ENCODE measurements at regions not wholly inside any gene's neighbourhood (a gene's known extent, or its start where the extent isn't known, plus 50 kb on each side); places are given as distances from the start of the nearest gene placed in this dataset.

- H3K27ac ChIP-seq, result no peak overlapping the region
- no peak overlapping the region for H3K4me3 ChIP-seq
- no peaks in the 10 kb centered on the region for H3K36me3 ChIP-seq
- no peaks in the 10 kb centered on the region for H3K27me3 ChIP-seq (replicated peaks; ENCODE audit: insufficient read depth)
- H3K4me1 ChIP-seq (replicated peaks), result peaks cover 8% of the 10 kb centered on the region
- intact Hi-C loops (cut with DNase I), result no loop called here
- TF ChIP-seq CTCF (IDR thresholded peaks at IDR 0.05) (no peak), POLR2AphosphoS5 (IDR thresholded peaks at IDR 0.05) (no peak), POLR2A (IDR thresholded peaks at IDR 0.05) (no peak)
- no peaks in the 10 kb centered on the region for H3K9me3 ChIP-seq
- DNase-seq (ENCODE audit: low spot score), result no peak
- WGBS, result 87% methylated on average over 3 of the region's 3 CpGs
Measured at GRCh38 chr10:63696205-63696604, 175.0 kb downstream of the REEP3 start.

GRCh38 chr10:63697956-63698786, 177.0 kb downstream of the REEP3 start:
- Histone ChIP-seq H3K27me3 (replicated peaks; ENCODE audit: insufficient read depth) (no peaks in the 10 kb centered on the region), H3K4me1 (replicated peaks) (peaks cover 8% of the 10 kb centered on the region), H3K9me3 (no peaks in the 10 kb centered on the region), H3K27ac (no peak overlapping the region), H3K4me3 (no peak overlapping the region), H3K36me3 (no peaks in the 10 kb centered on the region)
- 74% methylated on average over 7 of the region's 7 CpGs for WGBS
- no peak for DNase-seq (ENCODE audit: low spot score)
- TF ChIP-seq POLR2A (IDR thresholded peaks at IDR 0.05) (no peak), POLR2AphosphoS5 (IDR thresholded peaks at IDR 0.05) (no peak), CTCF (IDR thresholded peaks at IDR 0.05) (no peak)
- intact Hi-C loops (cut with DNase I), result no loop called here

- Histone ChIP-seq H3K27me3 (replicated peaks; ENCODE audit: insufficient read depth) (no peaks in the 10 kb centered on the region), H3K36me3 (no peaks in the 10 kb centered on the region), H3K4me3 (no peak overlapping the region), H3K4me1 (replicated peaks) (peaks cover 13% of the 10 kb centered on the region), H3K9me3 (no peaks in the 10 kb centered on the region), H3K27ac (no peak overlapping the region)
- intact Hi-C loops (cut with DNase I), result no loop called here
- no peak for TF ChIP-seq CTCF (IDR thresholded peaks at IDR 0.05)
- TF ChIP-seq POLR2AphosphoS5 (IDR thresholded peaks at IDR 0.05), result no peak
- no peak for TF ChIP-seq POLR2A (IDR thresholded peaks at IDR 0.05)
- no peak for DNase-seq (ENCODE audit: low spot score)
- WGBS, result 61% methylated on average over 2 of the region's 2 CpGs
Measured at GRCh38 chr10:63698787-63699150, 177.6 kb downstream of the REEP3 start.

- TF ChIP-seq POLR2A (IDR thresholded peaks at IDR 0.05), result no peak
- TF ChIP-seq CTCF (IDR thresholded peaks at IDR 0.05), result no peak
- no peak for TF ChIP-seq POLR2AphosphoS5 (IDR thresholded peaks at IDR 0.05)
- Histone ChIP-seq H3K27ac (peak overlapping the region; percentile 43 to 54), H3K27me3 (replicated peaks; ENCODE audit: insufficient read depth) (no peaks in the 10 kb centered on the region), H3K9me3 (no peaks in the 10 kb centered on the region), H3K4me1 (replicated peaks) (peaks cover 13% of the 10 kb centered on the region), H3K36me3 (no peaks in the 10 kb centered on the region), H3K4me3 (no peak overlapping the region)
- no peak for DNase-seq (ENCODE audit: low spot score)
- intact Hi-C loops (cut with DNase I), result no loop called here
- 13% methylated on average over 5 of the region's 5 CpGs for WGBS
Measured at GRCh38 chr10:63699785-63700613, 178.8 kb downstream of the REEP3 start.
